Activated CD8-positive, alpha-beta memory T cell treated with anti-CD3 and anti-CD28 coated beads for 4 hours (primary cell): ENCODE measurements at regions not wholly inside any gene's neighbourhood (a gene's known extent, or its start where the extent isn't known, plus 50 kb on each side); places are given as distances from the start of the nearest gene placed in this dataset.

Source experiments
- DNase-seq, 2 donors: peaks; one replicate each; pipeline ENCODE4 v3.0.0-alpha.2; 2020; ENCODE audit warnings: low read depth in 2 of 2

GRCh38 chr3:66803721-66804695 lies 194.1 kb upstream of the KBTBD8 start:
- no peak for DNase-seq

- no peak for DNase-seq
Measured at GRCh38 chr3:66808891-66809594, 189.1 kb upstream of the KBTBD8 start.

- no peak for DNase-seq
Measured at GRCh38 chr3:66809595-66809958, 188.5 kb upstream of the KBTBD8 start.

GRCh38 chr3:66812136-66812535 lies 186.0 kb upstream of the KBTBD8 start:
- no peak for DNase-seq

GRCh38 chr3:66812741-66813140 lies 185.4 kb upstream of the KBTBD8 start:
- no peak for DNase-seq

- DNase-seq = no peak
Measured at GRCh38 chr3:66816090-66816761, 181.9 kb upstream of the KBTBD8 start.

GRCh38 chr3:66817951-66818557 lies 180.1 kb upstream of the KBTBD8 start:
- no peak for DNase-seq

GRCh38 chr3:66819993-66820501 lies 178.1 kb upstream of the KBTBD8 start:
- DNase-seq = no peak

- peak; percentile 27 to 47 for DNase-seq
Measured at GRCh38 chr3:66822186-66823008, 175.7 kb upstream of the KBTBD8 start.

- DNase-seq = no peak
Measured at GRCh38 chr3:66823009-66823397, 175.1 kb upstream of the KBTBD8 start.

- DNase-seq = no peak
Measured at GRCh38 chr3:66823532-66823931, 174.6 kb upstream of the KBTBD8 start.

GRCh38 chr3:66825375-66825774 lies 172.7 kb upstream of the KBTBD8 start:
- DNase-seq = no peak

- DNase-seq = no peak
Measured at GRCh38 chr3:66827726-66828125, 170.4 kb upstream of the KBTBD8 start.

- no peak for DNase-seq
Measured at GRCh38 chr3:66828303-66828702, 169.8 kb upstream of the KBTBD8 start.

- DNase-seq = no peak
Measured at GRCh38 chr3:66830301-66830700, 167.8 kb upstream of the KBTBD8 start.

GRCh38 chr3:66831931-66832330 lies 166.2 kb upstream of the KBTBD8 start:
- no peak for DNase-seq

- no peak for DNase-seq
Measured at GRCh38 chr3:66836363-66837152, 161.5 kb upstream of the KBTBD8 start.

GRCh38 chr3:66838704-66839103 lies 159.4 kb upstream of the KBTBD8 start:
- DNase-seq = no peak

GRCh38 chr3:66839508-66839907 lies 158.6 kb upstream of the KBTBD8 start:
- DNase-seq = no peak
